Adrenal gland (tissue), 9 donors: ENCODE measurements at regions not wholly inside any gene's neighbourhood (a gene's known extent, or its start where the extent isn't known, plus 50 kb on each side); places are given as distances from the start of the nearest gene placed in this dataset.

Source experiments
- DNase-seq, 7 donors: peaks; one replicate each; pipeline ENCODE4 v3.0.0-alpha.2; 2019 to 2020
- H3K27ac ChIP-seq, 5 donors: fragments of 200-600 bp; sonication (generic) in 4 of 5; 1 replicate in 3 of 5; 2 replicates in 2 of 5; pipeline versions ENCODE4 v1.5.1 to v1.8.0; 2016 to 2020; ENCODE audit warnings: mild to moderate bottlenecking in 1 of 5
- H3K27me3 ChIP-seq: fragments of 200-600 bp; 2 replicates; pipeline ENCODE4 v1.8.0; 2021
- H3K36me3 ChIP-seq, 2 donors: fragments of 200-600 bp; replicated peaks in 1 of 2; 1 replicate in 1 of 2; 2 replicates in 1 of 2; pipeline versions ENCODE4 v1.5.1 to v1.8.0; 2018 to 2022
- H3K4me1 ChIP-seq, 2 donors: fragments of 200-600 bp; replicated peaks in 1 of 2; 1 replicate in 1 of 2; 2 replicates in 1 of 2; pipeline versions ENCODE4 v1.5.1 to v1.8.0; 2018 to 2021
- H3K4me3 ChIP-seq, 4 donors: fragments of 200-600 bp; sonication (generic) in 3 of 4; one replicate each; pipeline ENCODE4 v1.5.1; 2016 to 2018
- H3K9me3 ChIP-seq, 3 donors: fragments of 200-600 bp; sonication (generic) in 1 of 3; replicated peaks in 1 of 3; 1 replicate in 2 of 3; 2 replicates in 1 of 3; pipeline versions ENCODE4 v1.5.1 to v1.8.0; 2016 to 2021
- CTCF ChIP-seq, 6 experiments: fragments of 450-650 bp in 4 of 6; fragments of 200-600 bp in 2 of 6; sonication (generic) in 1 of 6; IDR thresholded peaks; 1 replicate in 5 of 6; 2 replicates in 1 of 6; pipeline versions ENCODE4 v1.5.1 to v1.8.0; 2016 to 2021; ENCODE audit warnings: antibody characterized with exemption in 6 of 6, mild to moderate bottlenecking in 2 of 6, moderate library complexity in 1 of 6
- POLR2A ChIP-seq, 2 donors: fragments of 450-650 bp; IDR thresholded peaks; one replicate each; pipeline ENCODE4 v1.6.1; 2017; ENCODE audit warnings: antibody characterized with exemption in 2 of 2, mild to moderate bottlenecking in 2 of 2, moderate library complexity in 1 of 2
- WGBS, 4 donors: extraction: QIAGEN DNeasy Blood & Tissue Kit in 2 of 4; methylation state at CpG; one replicate each; pipeline versions ENCODE4 v1.1.5 to v1.1.7; 2013 to 2017; 5-methylcytosine and 5-hydroxymethylcytosine counted together
- intact Hi-C, 2 donors: fragments of 100-400 bp; cut with DNase I; formaldehyde crosslinking; loops; one replicate each; pipeline versions ENCODE4 v1.14.1 to v1.15.0; 2022 to 2023
- donor health status: healthy with polysubstance abuse.
- donor health status: Bipolar disorder and iron deficiency.
- donor health status: DM: yes; HTN: yes; CAD: no.
- donor health status: DM: no; HTN: no; CAD: no.
- donor health status: DM: no; HTN: no; CAD: no.

- H3K4me3 ChIP-seq, result no peak overlapping the region
- TF ChIP-seq CTCF (IDR thresholded peaks at IDR 0.05), result no peak
- no peak for TF ChIP-seq POLR2A (IDR thresholded peaks at IDR 0.05)
- no peak for DNase-seq
- H3K27me3 ChIP-seq, result no peaks in the 10 kb centered on the region
- H3K27ac ChIP-seq, result peak overlapping the region in 1 of 5 donors; percentile 54
- H3K4me1 ChIP-seq, result no peaks in the 10 kb centered on the region
- H3K9me3 ChIP-seq, result no peaks in the 10 kb centered on the region
- intact Hi-C loops, result no loop called here
- H3K36me3 ChIP-seq, result no peaks in the 10 kb centered on the region
- WGBS, 4 donors, result 63 to 69% (median 66%) methylated on average over 19 of the region's 19 CpGs
These were observed 85.6 kb downstream of the FOXL1 start for GRCh38 chr16:86663685-86664521.

- no peaks in the 10 kb centered on the region for H3K27me3 ChIP-seq
- no peaks in the 10 kb centered on the region for H3K36me3 ChIP-seq
- TF ChIP-seq POLR2A (IDR thresholded peaks at IDR 0.05) (no peak), CTCF (IDR thresholded peaks at IDR 0.05) (no peak)
- H3K4me1 ChIP-seq, result no peaks in the 10 kb centered on the region
- 54 to 67% (median 63%) methylated on average over 7 to 11 of the region's 11 CpGs for WGBS, 4 donors
- H3K4me3 ChIP-seq, result no peak overlapping the region
- no peak for DNase-seq
- no peaks in the 10 kb centered on the region for H3K9me3 ChIP-seq
- intact Hi-C loops, result no loop called here
- peak overlapping the region in 1 of 5 donors; percentile 54 for H3K27ac ChIP-seq
These were observed 86.4 kb downstream of the FOXL1 start for GRCh38 chr16:86664522-86665318.

- no peak for DNase-seq
These were observed 86.9 kb downstream of the FOXL1 start for GRCh38 chr16:86665319-86665675.

More at GRCh38 chr16:86665319-86665675, 86.9 kb downstream of the FOXL1 start:
- Histone ChIP-seq H3K27me3 (no peaks in the 10 kb centered on the region), H3K9me3 (no peaks in the 10 kb centered on the region), H3K27ac (no peak overlapping the region), H3K4me3 (no peak overlapping the region), H3K4me1 (no peaks in the 10 kb centered on the region), H3K36me3 (no peaks in the 10 kb centered on the region)
- 57 to 76% (median 65%) methylated on average over 2 of the region's 2 CpGs for WGBS, 4 donors
- intact Hi-C loops, result no loop called here
- no peak for TF ChIP-seq POLR2A (IDR thresholded peaks at IDR 0.05)
- no peak for TF ChIP-seq CTCF (IDR thresholded peaks at IDR 0.05)
